Gastrocnemius medialis (tissue), 4 donors: ENCODE measurements at regions not wholly inside any gene's neighbourhood (a gene's known extent, or its start where the extent isn't known, plus 50 kb on each side); places are given as distances from the start of the nearest gene placed in this dataset.

ENCODE experiments used
- ATAC-seq, 2 donors: fragments of 150-250 bp; one replicate each; pipeline ENCODE4 v1.9.1; 2016
- DNase-seq, 2 donors: peaks; one replicate each; pipeline ENCODE4 v3.0.0-alpha.2; 2019
- H3K27ac ChIP-seq, 4 donors: fragments of 200-600 bp; sonication (generic); 1 replicate in 1 of 4; 2 replicates in 3 of 4; pipeline ENCODE4 v1.5.1; 2016 to 2018; ENCODE audit warnings: mild to moderate bottlenecking in 2 of 4, moderate library complexity in 1 of 4
- H3K27me3 ChIP-seq, 3 donors: fragments of 200-600 bp; sonication (generic) in 2 of 3; 1 replicate in 1 of 3; 2 replicates in 2 of 3; pipeline versions ENCODE4 v1.5.1 to v1.6.0; 2016 to 2019; ENCODE audit warnings: mild to moderate bottlenecking in 1 of 3, moderate library complexity in 1 of 3
- H3K36me3 ChIP-seq, 2 donors: fragments of 200-600 bp; sonication (generic) in 1 of 2; one replicate each; pipeline ENCODE4 v1.5.1; 2017 to 2018
- H3K4me1 ChIP-seq, 2 donors: fragments of 200-600 bp; sonication (generic) in 1 of 2; one replicate each; pipeline ENCODE4 v1.5.1; 2016 to 2017; ENCODE audit warnings: mild to moderate bottlenecking in 2 of 2
- H3K4me3 ChIP-seq, 4 donors: fragments of 200-600 bp; sonication (generic) in 3 of 4; 1 replicate in 1 of 4; 2 replicates in 3 of 4; pipeline ENCODE4 v1.5.1; 2016 to 2019; ENCODE audit warnings: mild to moderate bottlenecking in 2 of 4
- H3K9me3 ChIP-seq, 3 donors: fragments of 200-600 bp; sonication (generic) in 2 of 3; 1 replicate in 1 of 3; 2 replicates in 2 of 3; pipeline ENCODE4 v1.5.1; 2016 to 2019
- CTCF ChIP-seq, 5 experiments: fragments of 450-650 bp in 3 of 5; fragments of 200-600 bp in 2 of 5; sonication (generic) in 2 of 5; IDR thresholded peaks in 4 of 5; conservative IDR thresholded peaks in 1 of 5; 1 replicate in 4 of 5; 2 replicates in 1 of 5; pipeline ENCODE4 v1.5.1; 2016 to 2019; ENCODE audit warnings: antibody characterized with exemption in 5 of 5, mild to moderate bottlenecking in 3 of 5, moderate library complexity in 3 of 5
- POLR2A ChIP-seq, 2 donors: fragments of 450-650 bp; IDR thresholded peaks; one replicate each; pipeline ENCODE4 v1.6.1; 2017; ENCODE audit warnings: antibody characterized with exemption in 2 of 2, mild to moderate bottlenecking in 2 of 2, moderate library complexity in 2 of 2
- in situ Hi-C, 4 donors: fragments of 200-750 bp; cut with MboI; loops; one replicate each; pipeline versions ENCODE4 v1.15.0 to v1.8.0; 2017; ENCODE audit warnings: low sequenced_read_pairs in 4 of 4
- intact Hi-C: fragments of 100-400 bp; cut with DNase I; formaldehyde crosslinking; loops from one replicate; pipeline ENCODE4 v1.15.1; 2023; ENCODE audit warnings: low total_unique reads

GRCh38 chr1:187264995-187265602, 436.4 kb downstream of the PLA2G4A start:
- intact Hi-C loops: no loop called here
- no peak overlapping the region for H3K27ac ChIP-seq
- H3K9me3 ChIP-seq: no peaks in the 10 kb centered on the region
- H3K36me3 ChIP-seq: no peaks in the 10 kb centered on the region
- H3K4me3 ChIP-seq: no peak overlapping the region
- no peaks in the 10 kb centered on the region for H3K27me3 ChIP-seq
- no peaks in the 10 kb centered on the region for H3K4me1 ChIP-seq
- ATAC-seq (no peak), DNase-seq (no peak)
- in situ Hi-C loops: no loop called here
- TF ChIP-seq CTCF (IDR thresholded peaks at IDR 0.05 in 4 of 5, conservative IDR thresholded peaks at IDR 0.05 in 1 of 5) (no peak), POLR2A (IDR thresholded peaks at IDR 0.05) (no peak)

- no peak for ATAC-seq
- intact Hi-C loops: no loop called here
Measured at GRCh38 chr1:187266051-187266450, 437.3 kb downstream of the PLA2G4A start.

GRCh38 chr1:187267827-187268226, 439.1 kb downstream of the PLA2G4A start:
- intact Hi-C loops (no loop called here), in situ Hi-C loops (no loop called here)
- no peaks in the 10 kb centered on the region for H3K36me3 ChIP-seq
- H3K4me3 ChIP-seq: no peak overlapping the region
- no peaks in the 10 kb centered on the region for H3K9me3 ChIP-seq
- DNase-seq (no peak), ATAC-seq (no peak)
- TF ChIP-seq CTCF (IDR thresholded peaks at IDR 0.05 in 4 of 5, conservative IDR thresholded peaks at IDR 0.05 in 1 of 5) (no peak), POLR2A (IDR thresholded peaks at IDR 0.05) (no peak)
- no peaks in the 10 kb centered on the region for H3K4me1 ChIP-seq
- no peaks in the 10 kb centered on the region for H3K27me3 ChIP-seq
- no peak overlapping the region for H3K27ac ChIP-seq

More at GRCh38 chr1:187266051-187266450, 437.3 kb downstream of the PLA2G4A start:
- Histone ChIP-seq H3K27ac (no peak overlapping the region), H3K9me3 (no peaks in the 10 kb centered on the region), H3K27me3 (no peaks in the 10 kb centered on the region), H3K4me1 (no peaks in the 10 kb centered on the region), H3K36me3 (no peaks in the 10 kb centered on the region), H3K4me3 (no peak overlapping the region)
- TF ChIP-seq CTCF (IDR thresholded peaks at IDR 0.05 in 4 of 5, conservative IDR thresholded peaks at IDR 0.05 in 1 of 5): no peak
- TF ChIP-seq POLR2A (IDR thresholded peaks at IDR 0.05): no peak
- no peak for DNase-seq
- in situ Hi-C loops: no loop called here

- Histone ChIP-seq H3K9me3 (no peaks in the 10 kb centered on the region), H3K27me3 (no peaks in the 10 kb centered on the region), H3K36me3 (no peaks in the 10 kb centered on the region), H3K27ac (no peak overlapping the region), H3K4me3 (no peak overlapping the region), H3K4me1 (no peaks in the 10 kb centered on the region)
- intact Hi-C loops (no loop called here), in situ Hi-C loops (no loop called here)
- DNase-seq (no peak), ATAC-seq (no peak)
- TF ChIP-seq POLR2A (IDR thresholded peaks at IDR 0.05) (no peak), CTCF (IDR thresholded peaks at IDR 0.05 in 4 of 5, conservative IDR thresholded peaks at IDR 0.05 in 1 of 5) (no peak)
Measured at GRCh38 chr1:187270256-187270655, 441.5 kb downstream of the PLA2G4A start.

GRCh38 chr1:187275346-187275745, 446.6 kb downstream of the PLA2G4A start:
- Histone ChIP-seq H3K4me3 (no peak overlapping the region), H3K27me3 (no peaks in the 10 kb centered on the region), H3K36me3 (no peaks in the 10 kb centered on the region), H3K9me3 (no peaks in the 10 kb centered on the region), H3K4me1 (no peaks in the 10 kb centered on the region), H3K27ac (no peak overlapping the region)
- intact Hi-C loops: no loop called here
- TF ChIP-seq POLR2A (IDR thresholded peaks at IDR 0.05) (no peak), CTCF (IDR thresholded peaks at IDR 0.05 in 4 of 5, conservative IDR thresholded peaks at IDR 0.05 in 1 of 5) (no peak)
- in situ Hi-C loops: no loop called here
- no peak for DNase-seq
- no peak for ATAC-seq
